Adipose tissue (tissue), 3 donors: ENCODE measurements at regions not wholly inside any gene's neighbourhood (a gene's known extent, or its start where the extent isn't known, plus 50 kb on each side); places are given as distances from the start of the nearest gene placed in this dataset.

Source experiments
- H3K27ac ChIP-seq: one replicate; pipeline ENCODE4 v1.5.1; 2013; ENCODE audit warnings: low read depth, low read length
- WGBS, 3 donors: extraction: QIAGEN DNeasy Blood & Tissue Kit; methylation state at CpG; one replicate each; pipeline ENCODE4 v1.1.7; 2013; 5-methylcytosine and 5-hydroxymethylcytosine counted together
- donor health status: healthy with polysubstance abuse.
- donor health status: Bipolar disorder and iron deficiency.
- donor health status: healthy.

DNA sequence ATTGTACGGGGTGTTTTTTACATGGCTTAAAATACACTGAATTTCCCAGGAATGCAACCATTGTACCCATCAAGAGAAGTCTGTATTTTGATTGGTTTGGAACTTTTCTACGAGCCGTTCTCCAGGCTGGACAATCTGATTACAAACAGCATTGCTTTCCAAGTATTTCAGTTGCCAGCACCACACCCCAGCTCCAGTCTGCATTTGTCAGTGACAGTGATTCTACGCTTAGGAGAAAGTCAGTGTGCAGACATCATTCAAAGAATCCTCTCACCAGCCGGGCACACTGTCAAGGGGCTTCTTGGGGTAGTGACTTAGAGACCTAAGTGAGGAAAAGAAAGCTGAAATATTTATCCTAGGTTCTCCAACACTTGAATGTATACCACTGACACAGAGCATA, 194.1 kb downstream of the ANAPC1 start:
- WGBS, 3 donors = 49 to 69% (median 62%) methylated on average over 5 of the region's 5 CpGs
- no peak overlapping the region for H3K27ac ChIP-seq

DNA sequence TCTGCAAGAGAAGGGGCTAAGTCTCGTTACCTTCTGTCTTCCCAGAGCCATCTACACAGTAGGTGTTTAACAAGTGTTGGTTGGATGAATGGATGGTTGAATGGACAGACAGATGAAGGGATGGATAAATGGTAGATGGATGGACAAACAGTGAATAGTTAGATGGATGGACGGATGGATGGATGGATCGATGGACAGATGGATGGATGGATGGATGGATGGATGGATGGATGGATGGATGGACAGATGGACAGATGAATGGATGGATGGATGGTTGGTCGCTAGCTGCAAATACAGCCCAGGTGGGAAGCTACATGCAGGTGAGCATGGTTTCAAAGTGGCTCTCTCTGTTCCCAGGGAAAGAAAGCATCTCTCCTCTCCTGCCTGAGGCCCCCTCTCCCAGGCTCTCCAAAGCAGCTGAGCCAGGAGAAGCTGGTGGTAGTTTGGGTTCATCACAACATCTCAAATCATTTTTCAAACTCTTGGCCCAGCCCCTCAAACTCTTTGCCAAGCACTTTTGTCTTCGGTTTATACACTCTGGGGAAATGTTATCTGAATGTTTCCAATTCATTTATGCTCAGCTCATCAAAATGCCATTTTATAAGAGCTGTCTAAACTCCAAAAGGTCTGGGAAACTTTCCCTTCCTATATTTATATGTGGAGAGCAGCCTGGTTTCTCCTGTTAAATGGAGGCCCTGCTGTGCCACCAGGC, 192.7 kb downstream of the ANAPC1 start:
- 87 to 90% (median 89%) methylated on average over 5 of the region's 5 CpGs for WGBS, 3 donors
- H3K27ac ChIP-seq = no peak overlapping the region

DNA sequence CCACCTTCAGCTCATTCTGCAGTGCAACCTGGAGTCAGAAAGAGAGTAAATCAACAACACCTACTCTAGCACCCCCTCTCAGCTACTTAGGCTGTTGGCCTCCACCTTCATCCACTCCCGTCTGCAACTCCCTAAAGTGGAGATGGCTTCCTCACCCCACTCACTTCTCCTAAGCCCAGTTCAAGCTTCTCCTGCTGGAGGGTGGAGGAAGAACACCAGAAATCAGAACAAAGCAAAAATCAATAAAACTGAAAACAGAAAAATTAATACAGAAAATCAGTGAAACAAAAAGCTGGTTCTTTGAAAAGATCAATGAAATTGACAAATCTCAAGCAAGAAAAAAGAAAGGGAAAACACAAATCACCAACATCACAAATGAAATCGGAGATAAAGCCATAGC, 191.7 kb downstream of the ANAPC1 start:
- no peak overlapping the region for H3K27ac ChIP-seq
- 82 to 96% (median 89%) methylated on average over 2 of the region's 2 CpGs for WGBS, 3 donors

DNA sequence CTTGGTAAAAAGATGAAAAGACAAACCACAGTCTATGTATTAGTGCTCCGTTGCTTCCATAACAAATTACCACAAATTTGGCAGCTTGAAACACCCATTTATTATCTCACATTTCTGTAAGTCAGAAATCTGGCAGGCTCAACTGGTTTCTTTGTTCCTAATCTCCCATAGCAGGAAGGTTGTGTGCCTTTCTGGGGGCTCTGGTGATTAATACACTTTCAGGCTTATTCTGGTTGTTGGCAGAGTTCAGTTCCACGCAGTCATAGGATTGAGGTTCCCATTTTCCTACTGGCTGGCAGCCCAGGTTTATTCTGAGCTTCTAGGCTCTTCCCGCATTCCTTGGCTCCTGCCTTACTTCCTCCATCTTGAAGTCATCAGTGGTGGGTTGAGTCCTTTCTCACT, 189.3 kb downstream of the ANAPC1 start:
- H3K27ac ChIP-seq = no peak overlapping the region
- 27 to 33% (median 29%) methylated on average over 3 of the region's 3 CpGs for WGBS, 3 donors

DNA sequence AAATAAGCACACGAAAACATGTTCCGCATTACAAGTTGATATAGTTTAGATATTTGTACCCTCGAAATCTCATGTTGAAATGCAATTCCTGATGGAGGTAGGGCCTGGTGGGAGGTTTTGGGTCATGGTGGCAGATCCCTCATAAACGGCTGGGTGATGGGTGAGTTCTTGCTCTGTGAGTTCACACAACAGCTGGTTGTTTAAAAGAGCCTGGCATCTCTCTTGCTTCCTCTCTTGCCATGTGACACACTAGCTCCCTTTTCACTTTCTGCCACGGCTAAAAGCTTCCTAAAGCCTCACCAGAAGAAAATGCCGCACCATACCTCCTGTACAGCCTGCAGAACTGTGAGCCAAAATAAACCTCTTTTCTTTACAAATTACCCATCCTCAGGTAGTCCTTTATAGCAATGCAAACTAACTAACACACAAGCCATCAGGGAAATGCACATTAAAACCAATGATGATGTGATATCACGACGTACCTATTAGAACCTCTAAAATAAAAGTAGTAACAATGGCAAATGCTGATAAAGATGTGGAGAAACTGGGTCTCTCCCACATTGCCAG, 188.5 kb downstream of the ANAPC1 start:
- H3K27ac ChIP-seq = no peak overlapping the region
- 89 to 95% (median 92%) methylated on average over 8 of the region's 8 CpGs for WGBS, 3 donors

DNA sequence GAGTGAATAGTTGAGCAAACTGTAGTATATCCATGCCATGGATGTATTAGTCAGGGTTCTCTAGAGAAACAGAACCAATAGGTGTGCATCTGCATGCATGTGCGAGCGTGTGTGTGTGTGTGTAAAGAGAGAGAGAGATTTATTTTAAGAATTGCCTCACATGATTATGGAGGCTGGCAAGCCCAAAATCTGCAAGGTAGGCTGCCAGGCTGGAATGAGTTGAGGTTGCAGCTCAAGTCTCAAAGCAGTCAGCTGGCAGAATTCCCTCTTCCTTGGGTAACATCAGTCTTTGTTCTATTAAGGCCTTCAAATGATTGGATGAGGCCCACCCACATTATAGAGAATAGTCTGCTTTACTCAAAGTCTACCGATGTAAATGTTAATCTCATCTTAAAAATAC, 187.8 kb downstream of the ANAPC1 start:
- WGBS, 3 donors = 81 to 98% (median 96%) methylated on average over 3 of the region's 3 CpGs
- no peak overlapping the region for H3K27ac ChIP-seq

DNA sequence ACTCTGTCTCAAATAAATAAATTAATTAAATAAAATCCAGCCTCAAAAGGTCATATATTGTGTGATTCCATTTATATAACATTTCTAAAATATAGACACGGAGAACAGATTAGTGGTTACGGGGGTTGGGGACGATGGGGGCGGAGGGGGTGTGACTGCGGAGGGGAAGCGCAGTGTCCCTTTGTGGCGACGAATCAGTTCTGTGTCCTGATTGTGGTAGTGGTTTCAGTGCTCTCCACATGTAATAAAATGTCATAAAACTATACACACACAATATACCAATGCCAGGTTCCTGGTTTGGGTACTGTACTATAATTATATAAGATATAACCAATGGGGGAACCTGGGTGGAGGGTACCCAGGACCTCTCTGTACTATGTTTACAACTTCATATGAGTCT, 186.4 kb downstream of the ANAPC1 start:
- H3K27ac ChIP-seq = no peak overlapping the region
- WGBS, 3 donors = 58 to 86% (median 73%) methylated on average over 8 of the region's 8 CpGs

DNA sequence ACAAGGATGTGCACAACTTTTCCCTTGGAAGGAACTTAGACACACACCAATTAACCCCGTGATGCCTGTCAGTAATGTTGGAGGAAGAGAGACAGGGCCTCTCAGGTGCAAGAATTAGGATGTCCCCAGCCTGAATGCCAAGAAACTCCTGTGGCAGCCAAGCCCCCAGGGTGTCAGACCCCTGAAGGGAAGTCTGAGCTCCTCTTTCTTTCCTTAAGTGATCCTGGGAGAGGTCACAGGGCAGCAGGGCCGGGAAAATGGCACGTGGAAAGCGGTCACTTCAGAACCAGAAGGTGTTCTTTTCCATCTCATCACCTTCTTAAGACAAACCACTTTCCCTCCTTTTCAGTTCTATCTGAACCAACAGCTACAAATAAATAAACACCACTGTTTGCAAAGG, 185.9 kb downstream of the ANAPC1 start:
- WGBS, 3 donors = 75 to 85% (median 81%) methylated on average over 4 of the region's 4 CpGs
- H3K27ac ChIP-seq = no peak overlapping the region

DNA sequence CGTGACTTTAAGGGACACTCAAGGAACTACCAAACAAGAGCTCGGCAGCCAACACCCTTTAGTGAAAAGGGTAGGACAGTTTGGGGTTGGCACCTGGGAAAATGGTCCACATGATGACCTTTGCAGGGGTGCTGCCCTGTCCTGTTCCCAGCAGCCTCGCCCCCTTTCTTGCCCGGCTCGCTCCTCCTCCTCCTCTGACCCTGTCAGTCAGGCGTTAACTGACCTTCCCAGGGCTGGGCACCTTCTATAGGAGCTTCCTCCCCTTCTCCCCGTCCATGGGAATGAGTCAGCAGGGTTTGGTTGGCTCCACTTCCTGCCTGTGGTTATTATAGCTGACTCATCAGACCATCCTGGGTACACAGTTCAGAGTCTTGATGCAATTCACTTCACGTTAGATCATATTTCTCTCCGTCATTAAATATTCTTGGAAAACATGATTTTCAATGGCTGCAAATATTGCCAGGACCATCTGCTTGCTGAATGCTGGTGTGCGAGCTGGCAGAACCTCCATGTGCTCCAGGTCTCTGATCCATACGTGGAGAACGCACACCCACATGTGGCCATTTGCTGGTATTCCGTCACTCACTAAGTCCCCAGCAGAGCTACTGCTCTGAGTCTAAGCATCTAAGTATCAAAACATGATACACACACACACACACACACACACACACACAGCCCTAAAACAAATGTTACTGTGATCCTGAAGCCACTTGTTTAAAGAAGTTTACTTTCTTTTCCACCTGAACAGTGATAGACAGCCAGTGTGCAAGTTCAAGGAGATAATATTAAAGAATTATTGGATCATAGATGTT, 185.0 kb downstream of the ANAPC1 start:
- WGBS, 3 donors = 27 to 57% (median 33%) methylated on average over 13 of the region's 13 CpGs
- no peak overlapping the region for H3K27ac ChIP-seq

DNA sequence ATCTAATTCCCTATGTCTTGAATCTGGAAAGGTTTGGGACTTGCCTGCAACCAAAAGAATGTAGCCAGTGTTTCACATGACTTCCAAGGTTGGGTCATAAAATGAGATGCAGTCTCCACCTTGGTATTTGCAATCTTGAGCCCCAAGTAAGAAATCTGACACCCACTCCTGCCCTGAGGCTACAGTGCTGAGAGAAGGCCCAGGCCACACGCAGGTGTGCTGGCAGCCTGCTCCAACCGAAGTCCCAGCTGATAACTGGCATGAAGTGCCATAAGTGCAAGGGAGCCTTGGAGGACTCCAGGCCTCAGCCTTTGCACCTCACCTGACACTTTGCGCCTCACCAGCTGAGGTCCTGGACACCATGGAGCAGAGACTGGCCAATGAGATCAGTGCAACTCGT, 182.7 kb downstream of the ANAPC1 start:
- 83 to 95% (median 92%) methylated on average over 4 of the region's 4 CpGs for WGBS, 3 donors
- H3K27ac ChIP-seq = no peak overlapping the region

DNA sequence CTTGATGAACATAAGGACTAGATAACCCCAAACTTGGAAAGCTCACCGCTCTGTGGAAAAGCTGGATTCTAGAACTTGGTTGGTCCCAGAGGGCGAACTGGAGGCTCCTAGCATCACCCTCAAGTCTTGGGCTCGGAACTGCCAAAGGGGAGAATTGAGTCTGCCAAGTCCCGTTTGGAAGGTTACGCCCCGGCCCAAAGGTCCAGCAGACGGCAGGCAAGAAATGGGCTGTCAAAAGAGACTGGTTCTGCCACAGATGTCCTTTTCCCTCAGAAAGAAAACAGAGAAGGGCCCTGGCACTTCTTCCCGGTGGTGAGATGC, 182.2 kb downstream of the ANAPC1 start:
- no peak overlapping the region for H3K27ac ChIP-seq
- WGBS, 3 donors = 89 to 92% (median 92%) methylated on average over 8 of the region's 8 CpGs

DNA sequence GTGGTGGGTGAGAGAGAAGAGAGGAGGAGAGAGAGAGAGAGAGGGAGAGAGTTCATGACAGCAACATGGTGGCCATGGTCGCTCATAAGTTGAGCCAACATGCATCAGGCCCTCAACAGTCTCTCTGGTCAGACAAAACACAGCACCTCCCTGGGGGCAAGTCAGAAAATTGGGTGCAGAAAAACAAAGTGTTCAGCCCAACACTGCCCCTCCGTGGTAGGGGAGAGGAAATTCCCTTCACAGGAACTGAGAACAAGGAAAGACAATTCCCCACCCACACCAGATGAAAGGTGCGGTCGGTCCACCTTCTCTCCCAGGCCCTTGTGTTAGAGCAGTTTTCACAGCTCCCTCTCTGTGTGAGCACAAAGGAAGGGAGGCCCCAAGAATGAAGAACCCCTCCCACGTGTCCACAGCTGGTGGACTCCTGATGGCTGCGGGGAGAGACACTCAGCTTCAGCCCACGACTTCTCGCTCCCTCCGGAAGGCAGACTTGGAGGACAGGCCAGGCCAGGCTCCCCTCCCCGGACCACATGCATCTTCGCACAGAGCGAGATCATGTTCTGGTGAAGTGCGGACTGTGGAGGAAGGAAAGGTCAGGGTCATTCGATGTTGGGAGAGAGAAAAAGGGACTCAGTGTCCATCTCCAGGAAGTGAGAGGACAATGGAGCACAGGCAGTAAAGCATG, 181.7 kb downstream of the ANAPC1 start:
- 51 to 57% (median 56%) methylated on average over 14 of the region's 14 CpGs for WGBS, 3 donors
- H3K27ac ChIP-seq = no peak overlapping the region

DNA sequence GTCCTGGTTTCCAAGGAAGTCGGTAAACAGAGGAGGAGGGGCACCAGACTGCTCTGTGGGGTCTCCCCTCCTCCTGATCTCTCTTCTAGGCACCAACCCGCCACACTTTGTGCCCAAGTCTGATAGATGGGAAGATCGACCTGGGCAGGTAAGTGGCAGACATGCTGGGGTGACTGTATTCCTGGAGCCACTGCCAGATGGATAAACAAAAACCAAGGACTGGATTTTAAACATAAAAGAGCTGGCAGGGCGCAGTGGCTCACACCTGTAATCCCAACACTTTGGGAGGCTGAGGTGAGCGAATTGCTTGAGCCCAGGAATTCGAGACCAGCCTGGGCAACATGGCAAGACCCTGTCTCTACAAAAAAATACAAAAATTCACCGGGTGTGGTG, 181.2 kb downstream of the ANAPC1 start:
- WGBS, 3 donors = 68 to 82% (median 81%) methylated on average over 7 of the region's 7 CpGs
- H3K27ac ChIP-seq = no peak overlapping the region

DNA sequence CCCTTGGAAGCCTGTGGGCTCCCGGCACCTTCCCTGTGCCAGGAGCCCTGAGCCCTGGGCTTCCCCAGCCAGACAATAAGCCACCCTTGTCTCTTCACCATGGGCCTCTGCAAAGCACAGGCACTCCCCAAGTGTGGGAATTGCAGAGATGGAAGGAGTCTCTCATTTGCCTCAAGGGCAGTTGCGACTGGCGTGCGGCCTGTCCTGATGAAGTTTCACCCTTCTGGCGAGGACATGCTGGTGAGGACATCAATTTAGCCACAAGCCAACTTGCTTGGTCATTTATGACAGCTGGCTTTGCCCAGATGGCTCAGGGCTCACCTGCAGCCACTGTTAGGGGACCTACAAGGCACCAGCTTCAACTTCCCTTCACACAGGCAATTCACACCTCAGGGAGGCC, 180.2 kb downstream of the ANAPC1 start:
- whole genome bisulfite sequencing, 3 donors = 85 to 98% (median 95%) methylated on average over 5 of the region's 5 CpGs
- H3K27ac ChIP-seq = no peak overlapping the region

DNA sequence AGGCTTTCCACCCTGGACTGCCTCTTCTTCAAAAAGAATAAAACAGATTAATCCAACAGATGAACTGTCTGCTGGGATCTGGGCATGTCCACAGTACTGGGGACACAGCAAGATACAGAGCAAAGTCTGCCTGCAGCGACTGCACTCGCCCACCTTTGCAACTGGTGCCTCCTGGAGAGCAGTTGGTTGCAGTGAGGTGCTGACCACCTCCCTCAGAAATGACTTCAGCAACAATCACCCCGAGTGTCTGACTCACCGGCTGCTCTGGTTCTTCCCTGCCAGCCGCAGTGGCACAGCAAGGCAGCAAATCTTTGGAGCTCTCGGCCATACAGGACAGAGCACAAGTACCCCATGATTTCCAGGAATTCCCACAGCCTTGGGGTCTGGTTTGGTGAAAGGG, 179.7 kb downstream of the ANAPC1 start:
- WGBS, 3 donors = 85 to 93% (median 89%) methylated on average over 6 of the region's 6 CpGs
- H3K27ac ChIP-seq = no peak overlapping the region

DNA sequence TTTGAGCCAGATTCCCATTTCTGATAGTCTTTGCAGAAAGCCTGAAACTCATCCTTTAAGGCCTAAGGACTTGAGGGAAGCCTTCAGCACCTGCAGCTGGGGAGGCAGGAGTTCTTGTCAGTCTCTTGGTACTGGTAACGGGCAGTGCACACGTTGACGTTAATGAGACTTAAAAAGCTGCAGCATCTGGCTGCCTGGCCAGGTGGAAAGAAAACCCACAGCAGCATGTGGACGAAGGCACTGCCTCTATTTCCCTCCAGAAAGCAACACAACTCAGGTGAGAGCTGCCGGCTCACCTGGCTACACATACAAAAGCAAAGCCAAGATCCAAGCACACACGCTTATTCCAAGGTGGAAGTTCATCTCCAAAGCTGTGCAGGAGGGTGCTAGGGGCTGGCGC, 178.8 kb downstream of the ANAPC1 start:
- H3K27ac ChIP-seq = no peak overlapping the region
- 78 to 91% (median 82%) methylated on average over 7 of the region's 7 CpGs for WGBS, 3 donors

DNA sequence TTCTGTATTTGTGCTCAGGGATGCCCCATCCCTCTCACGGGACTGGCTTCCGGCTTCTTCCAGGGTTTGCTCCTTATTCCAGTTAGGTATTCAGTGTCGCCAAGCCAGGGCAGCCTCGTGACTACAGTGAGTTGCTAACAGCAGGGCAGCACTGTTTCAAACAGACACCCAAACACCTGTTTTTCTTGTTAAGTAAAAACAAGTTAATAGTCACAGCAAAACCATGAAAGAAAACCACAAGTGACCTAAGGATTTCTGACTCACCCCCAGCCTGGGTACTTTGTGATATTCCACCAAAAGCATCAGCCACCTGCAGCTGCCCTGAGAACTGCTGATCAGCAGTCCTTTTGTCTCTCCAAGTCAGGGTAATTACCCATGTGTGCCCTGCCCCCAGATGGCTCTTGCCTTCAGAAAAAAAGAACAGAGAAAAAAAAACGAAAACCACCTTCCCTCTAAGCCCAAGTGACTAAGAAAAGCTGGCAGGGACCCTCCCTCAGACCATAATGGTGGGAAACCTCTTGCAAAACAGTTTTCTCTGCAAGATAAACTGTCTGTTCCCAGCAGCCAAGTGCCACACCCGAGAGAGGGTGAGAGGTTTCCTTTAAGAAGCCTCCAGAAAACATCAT, 178.2 kb downstream of the ANAPC1 start:
- H3K27ac ChIP-seq = no peak overlapping the region
- 46 to 70% (median 49%) methylated on average over 6 of the region's 6 CpGs for WGBS, 3 donors

DNA sequence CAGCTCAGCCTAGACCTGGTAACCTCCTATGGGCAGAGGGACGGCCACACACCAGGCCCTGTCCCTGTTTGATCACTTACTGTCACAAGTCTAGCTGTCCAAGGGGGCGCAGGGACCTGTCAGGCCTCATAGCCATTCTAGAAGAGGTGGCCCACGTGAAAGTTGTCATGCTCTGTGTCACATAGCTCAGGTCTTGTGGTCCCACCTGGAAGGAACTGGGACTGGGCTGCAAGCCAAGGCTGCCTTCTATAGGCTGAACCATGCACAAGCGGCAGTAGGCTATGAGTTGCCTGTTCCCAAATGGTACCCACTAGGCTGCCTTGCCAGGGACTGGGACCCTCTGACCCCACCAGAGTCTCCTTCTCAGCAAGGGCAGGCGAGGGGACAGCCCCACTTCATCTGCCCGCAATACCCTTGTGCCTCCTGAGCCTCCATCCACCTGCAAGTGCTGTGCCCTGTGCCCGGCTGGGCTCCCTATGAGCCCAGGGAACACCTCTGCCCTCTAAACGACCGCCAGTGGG, 177.5 kb downstream of the ANAPC1 start:
- no peak overlapping the region for H3K27ac ChIP-seq
- 90 to 95% (median 93%) methylated on average over 9 of the region's 9 CpGs for WGBS, 3 donors

DNA sequence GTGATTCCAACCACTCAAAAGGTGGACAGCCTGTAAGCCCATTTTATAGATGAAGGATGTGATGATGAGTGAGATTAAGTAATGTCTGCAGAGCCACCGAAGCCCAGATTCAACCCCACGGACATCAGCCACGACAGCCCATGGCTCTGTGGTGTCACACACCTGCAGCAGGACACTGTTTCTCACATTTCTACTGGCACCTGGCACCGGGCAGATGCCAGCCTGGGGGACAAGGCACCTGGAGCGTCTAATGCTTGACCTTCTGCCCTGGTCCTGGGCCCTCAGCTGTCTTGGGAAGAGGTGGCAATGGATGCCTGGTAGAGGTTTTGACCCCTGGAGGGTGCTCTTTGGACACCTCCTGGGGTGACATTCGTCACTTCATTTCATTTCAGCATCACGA, 176.3 kb downstream of the ANAPC1 start:
- H3K27ac ChIP-seq = no peak overlapping the region
- 88 to 96% (median 94%) methylated on average over 7 of the region's 7 CpGs for WGBS, 3 donors
